ENCODE measurements at regions not wholly inside any gene's neighbourhood (a gene's known extent, or its start where the extent isn't known, plus 50 kb on each side); places are given as distances from the start of the nearest gene placed in this dataset.

DNA sequence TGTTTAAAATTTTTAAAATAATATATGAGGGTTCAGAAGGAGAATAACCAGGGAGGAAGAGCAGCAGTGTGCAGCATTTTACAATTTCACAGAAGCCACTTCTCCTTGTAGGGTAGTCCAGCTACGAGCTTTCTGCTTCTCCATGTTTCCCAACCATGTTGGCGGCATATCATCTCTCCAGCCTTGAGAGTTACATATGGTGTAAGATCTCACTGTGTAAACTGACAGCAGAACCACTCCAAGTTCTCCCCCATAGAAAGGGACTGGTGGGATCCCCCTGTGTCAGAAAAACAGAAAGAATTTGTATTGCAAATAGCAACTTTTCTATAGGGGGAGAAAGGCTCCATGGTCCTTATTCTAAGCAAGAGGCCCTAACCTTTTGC, 266.8 kb upstream of the ACVR2A start:
- Histone ChIP-seq H3K27me3 (no peaks in the 10 kb centered on the region), H3K4me1 (replicated peaks in 1 of 2) (no peaks in the 10 kb centered on the region), H3K4me3 (no peak overlapping the region), H3K27ac (no peak overlapping the region), H3K36me3 (replicated peaks in 1 of 2) (no peaks in the 10 kb centered on the region), H3K9me3 (replicated peaks in 1 of 3) (no peaks in the 10 kb centered on the region)
- 76 to 87% (median 80%) methylated on average over 2 of the region's 2 CpGs for WGBS, 4 donors
- TF ChIP-seq POLR2A (IDR thresholded peaks at IDR 0.05) (no peak), CTCF (IDR thresholded peaks at IDR 0.05) (no peak)
- DNase-seq = no peak
- intact Hi-C loops (cut with DNase I) = no loop called here

GRCh38 chr2:147577323-147577997, 267.4 kb upstream of the ACVR2A start:
- H3K27ac ChIP-seq = no peak overlapping the region
- H3K9me3 ChIP-seq (replicated peaks in 1 of 3) = no peaks in the 10 kb centered on the region
- no peaks in the 10 kb centered on the region for H3K36me3 ChIP-seq (replicated peaks in 1 of 2)
- H3K4me3 ChIP-seq = no peak overlapping the region
- 46 to 65% (median 55%) methylated on average over 8 of the region's 8 CpGs for WGBS, 4 donors
- no peaks in the 10 kb centered on the region for H3K4me1 ChIP-seq (replicated peaks in 1 of 2)
- intact Hi-C loops (cut with DNase I) = no loop called here
- TF ChIP-seq POLR2A (IDR thresholded peaks at IDR 0.05) (no peak), CTCF (IDR thresholded peaks at IDR 0.05) (no peak)
- no peak for DNase-seq
- no peaks in the 10 kb centered on the region for H3K27me3 ChIP-seq

GRCh38 chr2:147575106-147575505, 269.7 kb upstream of the ACVR2A start:
- intact Hi-C loops (cut with DNase I) = no loop called here
- TF ChIP-seq CTCF (IDR thresholded peaks at IDR 0.05) (no peak), POLR2A (IDR thresholded peaks at IDR 0.05) (no peak)
- Histone ChIP-seq H3K27ac (no peak overlapping the region), H3K9me3 (replicated peaks in 1 of 3) (no peaks in the 10 kb centered on the region), H3K4me1 (replicated peaks in 1 of 2) (no peaks in the 10 kb centered on the region), H3K27me3 (no peaks in the 10 kb centered on the region), H3K4me3 (no peak overlapping the region), H3K36me3 (replicated peaks in 1 of 2) (no peaks in the 10 kb centered on the region)
- 79 to 88% (median 86%) methylated on average over 3 of the region's 3 CpGs for WGBS, 4 donors
- DNase-seq = no peak

DNA sequence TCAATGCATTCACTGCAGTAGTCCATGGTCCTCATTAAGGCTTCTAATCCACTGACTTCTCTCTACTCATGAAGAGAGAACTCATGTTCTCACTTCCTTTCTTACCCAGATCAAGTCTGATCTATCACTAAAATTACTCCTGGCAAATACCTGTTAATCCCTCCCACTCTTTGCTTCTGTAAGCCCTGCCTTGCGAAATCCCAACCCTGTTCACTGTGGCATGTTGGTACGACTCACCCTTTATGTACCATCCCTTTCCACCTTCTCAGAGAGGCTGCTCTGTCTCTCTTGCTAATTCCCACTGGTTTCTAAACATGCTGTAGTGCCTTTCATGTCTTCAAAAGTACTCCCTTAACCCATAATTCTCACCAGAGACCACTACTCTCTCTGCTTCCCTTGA, 272.2 kb upstream of the ACVR2A start:
- 84 to 89% (median 88%) methylated on average over 2 of the region's 2 CpGs for WGBS, 4 donors
- Histone ChIP-seq H3K9me3 (replicated peaks in 1 of 3) (no peaks in the 10 kb centered on the region), H3K27me3 (no peaks in the 10 kb centered on the region), H3K4me3 (no peak overlapping the region), H3K4me1 (replicated peaks in 1 of 2) (no peaks in the 10 kb centered on the region), H3K36me3 (replicated peaks in 1 of 2) (no peaks in the 10 kb centered on the region), H3K27ac (no peak overlapping the region)
- no peak for TF ChIP-seq POLR2A (IDR thresholded peaks at IDR 0.05)
- no peak for TF ChIP-seq CTCF (IDR thresholded peaks at IDR 0.05)
- no peak for DNase-seq
- intact Hi-C loops (cut with DNase I) = no loop called here
